ENCODE measurements at regions not wholly inside any gene's neighbourhood (a gene's known extent, or its start where the extent isn't known, plus 50 kb on each side); places are given as distances from the start of the nearest gene placed in this dataset.

- TF ChIP-seq EZH2 (IDR thresholded peaks at IDR 0.05) (no peak), CTCF (IDR thresholded peaks at IDR 0.05) (no peak), EZH2phosphoT487 (IDR thresholded peaks at IDR 0.05) (no peak)
Measured at GRCh38 chr10:126851414-126852108, 53.7 kb upstream of the DOCK1 start.

All from neural progenitor cell (in vitro differentiated cells).